NCI-H510A treated with DMSO at 0.1 percent for 48 hours (cell line): ENCODE measurements at regions not wholly inside any gene's neighbourhood (a gene's known extent, or its start where the extent isn't known, plus 50 kb on each side); places are given as distances from the start of the nearest gene placed in this dataset.

Experiments used
- DNase-seq: peaks from one replicate; lab custom pipeline; 2025; lab: John Stamatoyannopoulos, UW

GRCh38 chr13:86737334-86737932, 933.7 kb upstream of the SLITRK5 start:
- DNase-seq, result no peak

- DNase-seq, result no peak
These were observed 929.3 kb upstream of the SLITRK5 start for GRCh38 chr13:86741762-86742285.

- no peak for DNase-seq
These were observed 913.8 kb upstream of the SLITRK5 start for GRCh38 chr13:86757236-86757978.

- DNase-seq, result no peak
These were observed 913.1 kb upstream of the SLITRK5 start for GRCh38 chr13:86758116-86758515.

GRCh38 chr13:86760620-86761019, 910.6 kb upstream of the SLITRK5 start:
- DNase-seq, result no peak

GRCh38 chr13:86765462-86765861, 905.7 kb upstream of the SLITRK5 start:
- no peak for DNase-seq

- DNase-seq, result no peak
These were observed 882.6 kb upstream of the SLITRK5 start for GRCh38 chr13:86788616-86789015.

- no peak for DNase-seq
These were observed 879.0 kb upstream of the SLITRK5 start for GRCh38 chr13:86792153-86792651.

- DNase-seq, result no peak
These were observed 875.3 kb upstream of the SLITRK5 start for GRCh38 chr13:86795858-86796257.

- no peak for DNase-seq
These were observed 860.8 kb upstream of the SLITRK5 start for GRCh38 chr13:86810361-86810760.

GRCh38 chr13:86813198-86813597, 858.0 kb upstream of the SLITRK5 start:
- peak; percentile 13 for DNase-seq

GRCh38 chr13:86825410-86825809, 845.8 kb upstream of the SLITRK5 start:
- DNase-seq, result no peak

GRCh38 chr13:86826232-86826631, 844.9 kb upstream of the SLITRK5 start:
- DNase-seq, result no peak

- DNase-seq, result no peak
These were observed 841.1 kb upstream of the SLITRK5 start for GRCh38 chr13:86830046-86830445.

GRCh38 chr13:86831084-86831483, 840.1 kb upstream of the SLITRK5 start:
- DNase-seq, result no peak

GRCh38 chr13:86838411-86839120, 832.6 kb upstream of the SLITRK5 start:
- no peak for DNase-seq

GRCh38 chr13:86839221-86839620, 832.0 kb upstream of the SLITRK5 start:
- no peak for DNase-seq

GRCh38 chr13:86840250-86841191, 830.6 kb upstream of the SLITRK5 start:
- DNase-seq, result no peak

- DNase-seq, result no peak
These were observed 829.9 kb upstream of the SLITRK5 start for GRCh38 chr13:86841264-86841663.

GRCh38 chr13:86846501-86846900, 824.7 kb upstream of the SLITRK5 start:
- no peak for DNase-seq

GRCh38 chr13:86848716-86849115, 822.5 kb upstream of the SLITRK5 start:
- DNase-seq, result no peak

GRCh38 chr13:86856991-86857390, 814.2 kb upstream of the SLITRK5 start:
- no peak for DNase-seq
